ENCODE measurements at regions not wholly inside any gene's neighbourhood (a gene's known extent, or its start where the extent isn't known, plus 50 kb on each side); places are given as distances from the start of the nearest gene placed in this dataset.

DNA sequence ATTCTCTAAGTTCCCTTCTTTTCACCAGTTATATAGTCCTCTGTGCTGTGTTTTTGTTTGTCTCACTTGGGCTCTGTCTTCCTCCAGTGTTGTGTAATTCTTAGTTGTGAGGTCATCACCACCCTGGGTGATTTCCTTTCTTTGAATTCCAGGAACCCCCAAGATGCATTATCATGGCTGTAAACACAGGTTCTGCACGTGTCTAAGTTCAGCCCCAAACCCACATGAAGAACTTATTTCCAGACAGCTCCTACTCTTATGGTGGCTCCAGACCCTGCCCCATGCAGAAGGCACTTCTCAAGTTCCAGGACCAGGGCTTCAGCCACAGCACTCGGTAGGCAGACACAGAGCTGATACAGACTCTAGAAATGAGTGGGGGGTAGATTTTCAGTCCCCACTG is 560.5 kb downstream of the BCL11B start:
- no peak for DNase-seq (ENCODE audit: low spot score)

DNA sequence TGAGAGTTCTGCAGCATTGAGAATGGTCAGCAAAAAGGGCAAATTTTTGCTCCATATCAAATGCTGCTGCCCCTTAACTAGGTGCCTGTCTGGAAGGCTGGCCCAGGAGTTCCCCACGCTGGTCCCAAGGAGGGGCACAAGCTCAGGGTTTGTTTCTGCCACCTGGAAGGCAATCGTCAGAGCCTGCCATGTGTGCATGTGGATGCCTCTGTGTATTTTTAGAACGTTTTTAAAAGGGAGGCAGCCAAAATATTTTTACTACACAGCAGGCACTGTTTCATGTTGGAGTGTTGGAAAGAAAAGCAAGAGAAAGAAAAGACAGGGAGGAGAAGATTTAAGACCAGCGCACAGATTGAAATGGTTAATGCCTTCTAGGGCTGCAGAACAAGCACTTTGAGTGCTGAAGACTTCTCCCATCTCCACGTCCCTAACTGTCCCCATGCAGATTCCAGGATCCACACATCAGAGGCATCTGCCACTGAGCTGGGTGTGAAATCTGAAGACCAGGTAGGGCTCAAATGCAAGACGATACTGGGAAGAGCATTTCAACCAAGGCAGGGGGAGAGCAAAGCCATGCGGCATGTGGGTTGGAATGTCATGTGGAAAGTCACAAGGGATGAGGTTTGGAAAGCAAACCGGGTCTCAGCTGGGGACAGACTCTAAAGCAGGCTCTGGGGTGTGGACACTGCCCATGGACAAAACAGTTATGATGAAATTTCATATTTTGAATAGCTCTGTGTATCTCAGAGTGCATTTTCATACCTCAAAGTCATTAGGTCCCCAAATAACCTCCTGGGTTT is 557.2 kb downstream of the BCL11B start:
- no peak for DNase-seq (ENCODE audit: low spot score)

DNA sequence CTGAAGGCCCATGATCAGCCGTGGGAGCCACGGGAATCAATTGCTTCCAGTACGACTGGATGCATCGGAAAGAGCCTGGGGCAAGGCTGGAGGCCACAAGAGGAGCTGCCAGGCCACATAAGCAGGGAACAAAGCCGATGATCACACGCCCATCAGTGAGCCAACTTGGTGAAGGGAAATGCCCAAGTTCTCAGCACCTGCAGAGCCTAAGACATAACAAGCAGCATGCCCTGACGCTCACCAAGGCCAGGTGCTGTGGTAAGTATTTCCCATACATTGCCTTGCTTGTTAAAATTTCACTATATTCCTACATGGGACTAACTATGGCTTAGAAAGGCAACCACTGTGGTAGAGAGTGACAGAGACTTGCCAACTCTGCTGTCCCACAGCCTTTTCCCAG is 555.9 kb downstream of the BCL11B start:
- DNase-seq (ENCODE audit: low spot score), result no peak

DNA sequence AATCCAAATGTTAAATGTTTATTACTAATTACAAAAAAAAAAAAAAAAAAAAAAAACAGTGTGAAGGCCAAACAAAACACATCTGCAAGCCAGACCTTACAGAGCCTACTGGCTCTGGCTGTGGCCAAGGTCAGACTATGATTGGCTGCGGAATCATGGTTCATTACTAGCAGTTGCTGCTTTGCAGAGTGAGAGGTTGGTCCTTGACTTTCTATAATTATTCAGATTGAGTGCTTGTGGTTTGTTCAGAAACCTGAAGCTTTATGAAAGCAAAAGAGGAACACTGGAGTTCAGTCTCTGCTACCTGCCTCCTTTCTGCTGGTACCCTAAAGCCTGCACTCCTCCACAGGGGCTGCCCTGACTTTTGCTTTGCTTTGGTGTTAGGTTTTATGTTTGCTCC is 550.9 kb downstream of the BCL11B start:
- DNase-seq (ENCODE audit: low spot score), result no peak

DNA sequence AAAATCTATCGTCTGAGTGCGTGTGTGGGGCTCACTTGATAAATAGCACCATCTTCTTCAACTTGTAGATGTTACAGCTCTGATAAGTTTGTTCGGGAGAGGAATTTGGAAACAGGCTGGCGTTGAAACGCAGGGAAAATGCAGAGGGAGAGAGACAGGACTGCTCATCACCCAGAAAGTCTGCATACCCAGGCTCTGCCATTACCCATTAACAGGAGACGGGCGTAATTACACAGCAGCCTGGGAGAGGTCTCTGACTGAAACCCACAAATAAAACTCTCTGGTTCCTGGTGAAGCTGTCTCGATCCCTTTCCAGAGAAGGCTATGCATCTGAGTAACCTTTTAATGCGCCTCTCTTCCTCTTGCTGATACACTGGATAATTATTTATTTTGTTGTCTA is 547.3 kb downstream of the BCL11B start:
- DNase-seq (ENCODE audit: low spot score), result no peak

DNA sequence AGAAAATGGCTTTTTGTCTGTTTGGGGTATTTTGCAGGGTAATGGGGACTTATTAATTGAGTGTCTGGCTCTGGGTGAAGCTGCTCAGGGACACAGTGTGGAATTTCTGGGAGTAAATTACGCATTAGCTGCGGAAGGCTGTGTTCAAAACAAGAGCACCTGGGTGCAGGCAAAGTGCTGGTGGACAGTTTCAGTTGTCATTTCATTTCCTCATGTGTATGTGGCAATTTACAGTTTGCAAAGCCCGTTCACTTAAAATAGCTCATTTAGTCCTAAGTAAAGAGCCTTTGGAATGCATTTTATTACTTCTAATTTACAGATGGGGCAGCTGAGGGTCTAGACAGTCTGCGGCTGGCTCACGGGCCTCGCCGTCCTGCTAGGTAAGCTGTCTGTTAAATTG is 546.8 kb downstream of the BCL11B start:
- DNase-seq (ENCODE audit: low spot score), result no peak

DNA sequence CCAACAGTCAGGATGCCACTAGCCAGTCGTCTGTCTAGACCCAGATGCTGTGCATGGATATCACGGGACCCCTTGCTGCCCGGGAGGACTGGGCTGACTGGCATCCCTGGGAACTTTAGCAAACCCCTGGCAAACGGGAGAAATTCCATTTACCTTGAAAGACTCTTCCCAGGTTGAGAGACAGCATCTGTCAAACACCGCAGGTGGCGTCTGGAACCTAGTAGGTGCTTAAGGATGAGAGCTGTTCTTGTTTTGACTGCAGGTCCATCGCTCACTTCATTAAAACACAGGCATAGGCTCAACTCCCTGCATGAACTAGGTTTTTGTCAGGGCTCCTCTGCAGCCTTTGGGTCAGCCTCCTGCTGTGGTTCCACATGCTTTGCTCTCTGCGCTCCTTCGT is 546.3 kb downstream of the BCL11B start:
- no peak for DNase-seq (ENCODE audit: low spot score)

DNA sequence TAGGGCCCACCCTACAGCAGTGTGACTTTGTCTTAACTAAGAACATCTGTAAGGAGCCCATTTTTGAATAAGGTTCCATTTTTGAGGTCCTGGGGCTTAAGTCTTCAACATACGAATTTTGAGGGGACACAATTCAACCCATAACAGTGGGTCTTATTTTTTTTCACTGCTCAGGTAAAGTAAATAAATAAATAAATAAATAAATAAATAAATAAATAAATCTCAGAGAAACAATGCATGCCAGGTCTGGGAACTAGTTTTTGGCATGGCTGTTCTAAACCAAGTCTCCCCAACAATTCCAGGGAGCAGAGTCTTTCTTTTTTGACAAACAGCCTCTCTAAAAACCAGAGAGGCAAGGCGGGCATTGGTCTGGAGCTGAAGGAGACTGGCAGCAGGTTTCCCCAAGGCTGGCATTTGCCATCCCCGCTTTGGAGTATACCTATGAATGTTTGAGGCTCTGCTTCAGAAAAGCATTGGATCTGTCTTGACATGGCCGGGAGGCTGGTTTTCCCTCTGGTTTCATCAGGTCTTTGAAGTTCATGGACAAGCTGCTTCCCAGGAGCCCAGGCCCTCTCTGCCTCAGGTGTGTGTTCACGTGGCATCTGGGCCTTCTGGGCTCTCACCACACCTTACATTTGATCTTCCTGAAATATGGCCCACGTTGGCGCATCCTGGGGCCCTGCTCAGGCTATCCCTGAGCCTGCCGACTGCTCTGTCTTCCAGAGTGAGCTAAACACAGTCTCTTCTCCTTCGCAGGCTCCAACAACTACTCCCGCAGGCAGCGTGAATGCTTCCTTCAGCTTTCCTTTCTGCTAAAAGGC is 545.2 kb downstream of the BCL11B start:
- no peak for DNase-seq (ENCODE audit: low spot score)

DNA sequence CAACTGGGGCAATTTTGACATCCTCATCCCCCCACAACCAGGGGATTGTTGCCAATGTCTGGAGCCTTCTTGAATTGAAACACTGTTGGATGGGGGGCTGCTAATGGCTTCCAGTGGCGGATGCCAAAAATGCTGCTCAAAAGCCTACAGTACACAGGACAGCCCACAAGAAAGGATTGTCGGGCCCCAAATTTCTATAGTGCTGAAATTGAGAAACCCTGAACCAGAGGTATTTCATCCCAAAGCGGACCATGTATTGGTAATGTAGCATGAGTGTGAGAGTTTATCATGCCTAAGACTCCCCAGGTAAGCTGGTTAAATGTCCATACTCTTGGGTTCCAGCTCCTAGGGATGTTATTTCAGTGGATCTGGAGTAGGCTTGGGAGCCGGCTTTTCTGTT is 544.0 kb downstream of the BCL11B start:
- DNase-seq (ENCODE audit: low spot score), result no peak

DNA sequence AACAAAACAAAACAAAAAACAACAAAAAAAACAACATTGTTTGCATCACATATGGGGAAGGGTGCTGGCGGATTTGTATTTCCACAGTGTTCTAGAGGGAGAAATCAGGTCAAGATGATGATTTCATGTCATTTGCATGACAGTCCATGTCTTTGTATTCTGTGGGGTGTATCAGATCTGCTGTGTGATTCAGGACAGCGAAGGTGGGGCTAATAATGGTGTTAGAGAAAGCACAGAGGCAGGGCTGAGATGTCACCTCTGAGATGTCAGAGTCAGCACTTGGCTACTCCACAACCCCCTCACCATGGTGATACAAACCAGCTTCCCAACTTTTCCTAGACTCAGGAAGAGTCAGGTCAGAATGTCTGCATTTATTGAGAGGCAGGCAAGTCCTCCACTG is 543.2 kb downstream of the BCL11B start:
- no peak for DNase-seq (ENCODE audit: low spot score)

DNA sequence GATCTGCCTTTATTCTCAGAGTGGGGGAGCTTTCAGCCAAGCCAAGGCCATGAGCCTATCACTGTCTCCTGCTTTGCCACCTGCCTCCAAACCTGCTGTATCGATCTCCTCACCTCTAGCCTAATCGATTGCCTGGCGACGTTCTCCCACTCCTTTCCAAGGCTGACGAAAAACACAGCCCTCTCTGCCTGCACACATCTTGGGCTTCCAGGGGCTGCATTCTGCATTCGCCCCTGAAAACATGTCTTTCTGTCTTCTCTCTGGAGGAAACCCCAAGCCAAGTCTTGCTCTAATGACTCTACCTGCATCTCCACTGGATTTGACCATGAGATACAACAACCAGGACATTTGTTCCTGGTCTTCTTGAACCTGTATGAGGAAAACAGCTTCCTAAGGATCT is 540.7 kb downstream of the BCL11B start:
- no peak for DNase-seq (ENCODE audit: low spot score)

DNA sequence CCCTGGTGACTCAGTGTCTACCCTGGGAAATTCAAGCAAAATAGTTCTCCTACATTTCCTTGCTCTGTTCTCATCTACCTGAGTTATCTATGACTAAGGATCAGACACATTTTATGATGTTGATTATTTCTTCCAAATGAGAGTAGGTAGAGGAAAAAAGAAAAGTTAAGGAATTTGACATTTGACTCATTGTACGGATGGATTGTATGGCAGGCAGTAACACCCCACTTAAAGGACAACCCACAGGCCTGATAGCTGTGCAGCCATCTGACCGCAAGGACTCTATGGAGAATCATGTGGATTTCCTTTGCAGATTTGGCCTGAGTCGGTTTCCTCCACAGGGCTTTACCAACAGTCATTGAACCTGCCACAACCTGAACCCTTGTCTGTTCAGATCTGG is 540.3 kb downstream of the BCL11B start:
- no peak for DNase-seq (ENCODE audit: low spot score)

DNA sequence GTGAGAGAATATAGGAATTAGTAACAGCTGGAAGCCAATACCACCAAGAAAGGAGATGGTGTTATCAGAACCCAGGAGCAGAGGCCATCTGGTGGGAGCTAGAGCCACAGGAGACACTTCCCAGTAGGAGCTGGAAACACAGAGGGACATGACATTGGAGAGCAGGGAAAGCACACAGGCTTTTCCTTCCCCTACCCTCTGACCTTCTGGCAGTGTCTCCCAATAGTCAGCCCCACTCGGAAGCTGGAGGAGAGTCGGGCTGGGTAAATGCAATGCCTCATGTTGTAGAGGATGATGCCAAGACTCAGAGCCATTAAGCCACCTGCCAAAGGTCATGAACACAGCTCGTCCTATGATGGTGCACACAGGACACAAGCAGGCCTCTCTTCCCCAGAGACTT is 538.5 kb downstream of the BCL11B start:
- DNase-seq (ENCODE audit: low spot score), result no peak

DNA sequence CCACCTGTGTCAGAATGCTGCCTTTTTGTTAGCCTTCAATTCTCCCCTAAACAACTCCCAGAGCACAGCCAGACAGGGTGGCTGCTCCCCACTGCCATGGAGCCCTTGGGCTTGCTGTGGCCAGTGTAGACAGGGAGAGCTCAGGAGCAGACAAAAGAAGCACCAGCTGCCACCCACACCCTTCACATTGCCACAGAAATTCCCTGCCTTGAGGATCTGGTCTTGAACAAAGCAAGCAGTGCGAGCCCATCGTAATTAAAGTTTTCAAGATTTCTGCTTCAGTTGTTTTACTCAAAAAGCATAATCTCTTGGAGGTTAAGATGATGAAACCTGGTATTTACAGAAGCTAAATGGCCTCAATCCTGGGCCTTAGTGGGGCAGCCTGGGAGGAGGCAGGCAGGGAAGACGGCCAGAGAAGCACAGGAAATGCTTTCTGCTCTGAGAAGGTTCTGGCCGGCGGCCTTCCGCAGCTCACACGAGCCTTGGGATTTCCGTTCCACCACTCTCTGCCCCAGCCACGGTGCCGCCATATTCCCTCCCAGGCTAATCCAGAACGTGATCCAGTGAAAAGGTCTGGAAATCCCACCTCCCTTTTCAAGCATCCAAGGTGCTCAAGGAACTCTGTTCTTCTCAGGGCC is 535.2 kb downstream of the BCL11B start:
- no peak for DNase-seq (ENCODE audit: low spot score)

DNA sequence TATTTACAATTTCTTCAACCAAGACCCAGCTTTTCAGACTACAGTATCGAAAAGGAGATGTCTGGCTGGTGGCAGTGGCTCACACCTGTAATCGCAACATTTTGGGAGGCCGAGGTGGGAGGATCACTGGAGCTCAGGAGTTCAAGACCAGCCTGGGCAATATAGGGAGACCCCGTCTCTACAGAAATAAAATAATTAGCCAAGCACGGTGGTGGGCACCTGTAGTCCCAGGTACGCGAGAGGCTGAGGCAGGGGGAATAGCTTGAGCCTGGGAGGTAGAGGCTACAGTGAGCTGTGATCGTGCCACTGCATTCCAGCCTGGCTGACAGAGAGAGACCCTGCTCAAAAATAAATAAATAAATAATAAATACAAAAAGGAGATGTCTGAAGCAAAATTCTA is 530.5 kb downstream of the BCL11B start:
- DNase-seq (ENCODE audit: low spot score), result no peak

DNA sequence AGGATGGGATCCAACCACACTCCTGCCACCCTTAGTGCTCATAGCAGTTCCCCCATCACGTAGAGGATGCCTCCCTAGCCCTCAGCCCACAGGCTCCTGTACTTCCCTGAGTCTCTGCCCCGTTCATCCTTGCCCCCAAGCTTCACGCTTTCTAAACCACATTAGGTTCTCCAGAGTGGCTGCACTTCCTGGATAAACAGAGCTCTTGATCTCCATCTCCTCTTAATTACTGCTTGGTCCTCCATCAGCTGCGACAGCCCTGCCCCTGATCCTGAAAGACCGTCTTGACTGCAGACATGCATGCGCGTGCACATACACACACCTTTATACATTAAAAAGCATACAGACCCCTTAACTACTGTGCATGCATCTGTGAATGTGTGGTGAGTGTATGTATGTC is 530.0 kb downstream of the BCL11B start:
- DNase-seq (ENCODE audit: low spot score), result no peak

DNA sequence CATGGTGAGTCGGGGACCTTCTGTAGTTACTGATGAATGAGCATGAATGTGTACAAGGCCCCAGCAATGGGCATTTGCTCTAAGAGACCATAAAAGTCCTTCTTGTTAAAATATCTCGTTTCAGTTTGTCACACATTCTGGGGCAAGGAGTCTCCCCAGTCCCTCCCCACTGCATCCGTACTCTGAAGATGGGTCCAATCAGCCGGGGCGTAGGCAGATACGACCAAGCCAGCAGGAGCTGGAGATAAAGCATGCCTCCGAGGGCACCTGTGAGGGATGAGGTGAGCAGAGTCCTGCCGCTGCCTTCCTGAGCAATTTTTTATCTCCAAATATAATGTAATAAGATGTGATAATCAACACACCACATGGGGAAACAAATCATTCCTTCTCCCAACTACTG is 528.5 kb downstream of the BCL11B start:
- no peak for DNase-seq (ENCODE audit: low spot score)

DNA sequence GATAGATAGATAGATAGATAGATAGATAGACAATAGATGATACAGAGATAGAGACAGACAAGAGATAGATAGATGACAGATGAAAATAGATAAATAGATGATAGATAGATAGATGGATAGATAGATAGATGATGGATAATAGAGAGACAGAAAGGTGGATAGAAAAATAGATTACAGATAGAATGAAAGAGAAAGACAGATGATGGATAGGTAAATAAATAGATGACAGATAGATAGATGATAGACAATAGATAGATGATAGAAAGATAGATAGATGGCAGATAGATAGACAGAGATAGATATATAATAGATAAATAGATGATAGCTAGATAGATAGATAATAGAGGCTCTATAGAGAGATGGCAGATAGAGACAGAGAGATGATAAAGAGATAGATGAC is 523.0 kb downstream of the BCL11B start:
- no peak for DNase-seq (ENCODE audit: low spot score)

DNA sequence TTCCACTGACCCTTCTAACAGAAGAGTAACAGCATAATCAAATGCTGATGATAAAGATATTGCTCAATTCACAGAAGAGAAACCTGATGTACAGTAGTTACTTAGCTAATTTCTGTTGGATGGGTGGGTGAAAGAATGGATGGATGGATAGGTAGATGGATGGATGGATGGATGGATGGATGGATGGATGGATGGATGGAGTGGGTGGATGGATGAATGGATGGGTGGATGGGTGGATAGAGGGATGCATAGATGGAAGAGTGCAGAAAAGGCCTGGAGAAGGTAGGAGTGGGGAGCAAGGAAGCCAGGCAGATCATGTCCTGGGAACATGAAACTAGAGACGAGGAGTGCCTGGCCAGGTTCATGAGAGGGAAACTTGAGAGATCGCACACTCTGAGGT is 520.9 kb downstream of the BCL11B start:
- DNase-seq (ENCODE audit: low spot score), result no peak

DNA sequence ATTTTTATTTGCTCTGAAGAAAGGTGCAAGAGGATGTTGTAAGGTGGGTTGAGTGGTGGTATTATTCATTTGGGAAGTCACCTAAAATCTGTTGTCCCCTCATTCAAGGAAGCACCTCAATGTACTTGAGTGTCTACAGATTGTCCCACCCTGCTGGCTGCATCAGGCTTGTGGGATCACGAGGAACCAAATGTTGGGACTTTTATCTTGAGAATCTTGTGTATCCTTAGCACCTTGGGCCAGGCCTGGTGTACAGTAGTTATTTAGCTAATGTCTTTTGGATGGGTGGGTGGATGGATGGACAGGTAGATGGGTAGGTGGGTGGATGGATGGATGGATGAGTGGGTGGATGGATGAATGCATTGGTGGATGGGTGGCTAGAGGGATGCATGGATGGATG is 519.3 kb downstream of the BCL11B start:
- no peak for DNase-seq (ENCODE audit: low spot score)

DNA sequence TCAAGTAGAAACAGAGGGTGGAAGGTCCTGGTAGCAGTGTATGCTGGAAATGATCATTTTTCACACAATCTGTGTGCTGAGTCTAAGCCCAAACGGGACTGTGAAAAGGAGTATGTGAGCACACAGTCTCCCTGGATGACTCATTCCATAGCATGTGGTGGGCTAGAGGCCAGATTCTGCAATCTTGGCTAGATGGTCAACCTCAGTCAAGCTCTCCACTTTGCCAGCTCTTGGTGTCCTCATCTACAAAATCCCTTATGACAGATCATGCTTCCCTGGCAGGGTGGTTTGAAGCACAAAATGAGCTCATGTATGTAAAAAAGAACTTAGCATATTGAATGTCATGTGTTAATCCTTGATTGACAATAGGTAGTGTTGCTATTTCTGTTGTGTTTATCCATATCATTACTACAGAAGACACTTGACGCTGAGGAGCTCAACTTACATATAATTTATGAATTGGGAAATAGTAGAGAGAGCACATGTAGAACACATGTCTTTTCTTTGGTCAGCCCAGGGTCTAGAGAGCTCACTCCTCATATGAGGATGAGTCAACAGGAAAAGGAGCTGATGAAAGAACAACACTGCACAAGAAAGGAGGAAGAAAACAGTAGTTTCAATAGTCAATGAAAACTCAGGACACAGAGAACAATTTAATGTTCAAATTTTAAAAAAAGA is 517.5 kb downstream of the BCL11B start:
- DNase-seq (ENCODE audit: low spot score), result no peak

DNA sequence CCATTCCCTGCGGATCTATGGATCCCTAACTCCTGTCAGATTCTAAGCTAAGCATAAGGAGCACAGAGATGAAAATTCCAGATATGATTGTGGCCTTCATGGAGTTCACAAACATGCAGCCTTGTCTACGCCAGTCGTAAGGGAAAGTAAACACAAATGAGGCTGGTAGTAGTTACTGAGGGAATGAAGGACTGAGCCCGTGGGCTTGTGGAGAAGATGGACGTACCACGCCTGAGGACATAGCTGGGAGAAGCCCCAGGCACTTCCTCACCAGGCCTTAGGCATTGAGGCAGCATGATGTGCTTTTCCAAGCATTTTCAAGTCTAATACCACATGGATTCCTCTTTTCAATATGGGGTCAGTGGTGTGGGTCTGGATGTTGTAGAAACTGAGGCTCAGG is 515.2 kb downstream of the BCL11B start:
- no peak for DNase-seq (ENCODE audit: low spot score)

DNA sequence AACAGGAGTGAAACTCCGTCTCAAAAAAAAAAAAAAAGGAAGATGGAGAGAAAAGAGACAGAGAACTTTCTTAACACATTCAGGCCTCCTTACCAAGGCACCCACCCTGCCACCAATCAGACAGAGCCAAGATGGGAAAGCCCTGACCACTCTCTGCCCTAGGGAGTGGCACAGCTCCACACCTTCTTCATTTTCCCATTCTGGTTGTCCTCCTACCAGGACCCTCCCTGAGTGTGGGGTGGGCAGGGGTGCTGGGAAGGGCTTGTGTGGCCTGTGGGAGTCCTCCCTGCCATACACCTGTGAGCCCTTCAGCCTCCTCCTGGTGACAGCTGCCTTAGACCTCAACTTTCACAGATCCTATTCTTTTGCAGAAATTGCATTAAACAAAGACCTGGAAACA is 513.6 kb downstream of the BCL11B start:
- no peak for DNase-seq (ENCODE audit: low spot score)
